GM21381 (cell line): ENCODE measurements at regions not wholly inside any gene's neighbourhood (a gene's known extent, or its start where the extent isn't known, plus 50 kb on each side); places are given as distances from the start of the nearest gene placed in this dataset.
"Not testable (repeated sequence)": the region's sequence is repeated elsewhere in the genome, so short reads cannot be mapped to it uniquely, and the experiment has no call there.

Experiments used
- ATAC-seq: cut with Tn5 transposase; IDR thresholded peaks from one replicate; pipeline ENCODE4 v1.9.1; 2021; ENCODE audit warnings: mild to moderate bottlenecking, moderate library complexity; ENCODE audit not compliant: unreplicated experiment

DNA sequence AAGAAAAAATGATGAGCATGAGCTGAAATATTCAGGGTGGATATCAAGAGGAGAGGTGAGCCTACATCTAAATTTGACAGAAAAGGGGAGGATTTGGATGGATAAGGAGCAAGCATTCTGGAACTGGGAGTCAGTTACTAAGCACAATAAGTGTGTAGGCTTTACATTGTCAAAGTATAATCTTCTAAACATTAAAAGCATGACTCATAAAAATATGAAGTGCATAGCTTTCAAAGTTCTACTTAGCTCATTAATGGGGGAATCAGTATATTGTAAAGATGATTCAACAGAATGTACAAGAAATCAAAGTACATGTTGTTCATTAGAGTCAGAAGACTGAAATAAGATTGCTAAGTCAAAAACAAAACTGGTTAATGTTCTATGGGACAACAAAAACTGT lies 248.0 kb upstream of the GAS1 start:
- ATAC-seq: no peak

DNA sequence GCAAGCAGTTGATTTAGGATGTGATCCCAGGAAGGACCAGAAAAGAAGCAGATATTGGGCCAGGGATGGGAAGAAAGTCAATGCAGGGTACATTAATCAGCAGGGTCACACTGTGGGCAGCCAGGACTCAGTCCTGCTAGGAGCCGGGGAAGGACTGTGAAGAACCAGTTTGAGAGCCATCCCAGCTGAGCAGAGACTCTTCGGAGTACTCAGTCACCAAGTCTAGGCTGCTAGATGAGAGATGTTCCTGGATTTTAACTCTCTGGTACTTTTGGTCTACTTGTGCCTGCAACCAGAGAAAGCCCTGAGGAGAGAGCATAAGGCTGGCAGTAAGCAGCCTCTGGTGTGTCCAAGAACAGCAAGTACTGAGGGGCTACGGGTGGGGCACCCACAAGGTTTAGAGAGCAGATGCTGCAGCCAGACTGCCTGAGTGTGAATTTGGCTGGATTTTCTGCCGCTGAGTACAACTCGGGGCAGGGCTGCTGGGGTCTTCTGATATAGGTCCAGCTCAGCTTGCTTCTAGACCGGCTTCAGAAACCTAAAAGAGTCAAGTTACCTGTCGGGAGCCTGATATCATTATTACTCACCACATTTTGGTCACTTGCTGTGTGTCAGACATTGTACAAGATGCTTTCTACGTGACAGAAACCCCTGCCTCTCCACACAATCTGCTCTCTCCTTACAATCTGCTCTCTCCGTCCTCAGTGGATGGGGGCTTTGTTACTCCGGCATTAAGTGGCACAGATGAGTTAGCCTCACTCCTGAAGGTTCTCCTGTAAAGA lies 250.2 kb upstream of the GAS1 start:
- ATAC-seq: no peak

DNA sequence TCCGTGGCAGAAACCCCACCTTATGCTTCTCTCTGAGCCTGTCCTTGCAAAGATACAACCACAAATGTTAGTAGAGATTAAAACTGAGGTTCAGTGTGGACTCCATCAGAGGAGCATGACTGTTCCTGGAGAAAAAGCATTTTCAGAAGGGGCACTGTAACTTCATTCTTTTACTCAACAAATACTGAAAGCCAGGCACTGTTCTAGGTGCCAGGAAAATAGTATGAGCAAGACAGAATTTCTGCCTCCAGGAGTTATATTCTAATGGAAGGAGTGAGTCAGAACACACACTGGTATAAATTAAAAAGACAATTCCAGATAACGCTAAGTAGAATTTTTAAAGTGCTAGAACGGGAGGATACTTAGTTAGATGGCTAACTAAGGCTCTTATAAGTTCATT lies 251.4 kb upstream of the GAS1 start:
- no peak for ATAC-seq

DNA sequence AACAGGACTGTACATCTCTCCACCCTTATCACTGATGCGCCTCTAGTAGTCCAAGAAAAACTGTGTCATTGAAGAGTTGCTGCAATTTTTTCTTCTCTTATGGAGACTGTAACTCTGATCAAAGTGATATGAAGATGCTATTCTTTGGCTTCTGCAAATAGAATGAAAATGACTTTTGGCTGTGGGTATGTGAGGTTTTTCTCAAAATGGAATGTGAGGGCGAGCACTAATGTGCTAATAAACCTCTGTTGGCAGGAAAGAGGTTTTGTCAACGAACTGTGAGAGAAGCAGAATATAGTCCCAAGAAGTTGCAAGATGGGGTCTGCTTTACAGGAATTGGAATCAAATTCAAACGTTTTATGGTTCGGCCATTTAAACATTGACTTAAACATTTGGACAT lies 252.0 kb upstream of the GAS1 start:
- ATAC-seq: no peak

DNA sequence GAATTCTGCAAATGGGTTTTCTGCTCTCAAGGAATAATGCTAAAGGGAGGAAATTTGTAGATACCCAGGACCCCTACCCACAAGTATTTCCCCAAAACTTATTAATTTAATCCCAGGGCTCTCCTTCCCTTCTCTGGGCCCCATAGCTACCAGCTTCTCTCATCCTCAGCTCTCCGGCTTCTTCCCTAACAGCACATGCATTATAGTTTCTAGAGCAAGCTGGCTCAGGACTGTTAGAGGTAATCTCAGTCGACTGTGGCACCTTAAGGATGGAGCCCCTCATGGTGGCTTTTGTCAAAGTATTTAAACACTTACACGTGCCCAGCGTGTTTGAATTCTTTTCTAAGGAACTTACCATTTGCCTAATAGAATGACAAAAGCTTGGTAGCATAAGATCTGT lies 252.5 kb upstream of the GAS1 start:
- no peak for ATAC-seq

DNA sequence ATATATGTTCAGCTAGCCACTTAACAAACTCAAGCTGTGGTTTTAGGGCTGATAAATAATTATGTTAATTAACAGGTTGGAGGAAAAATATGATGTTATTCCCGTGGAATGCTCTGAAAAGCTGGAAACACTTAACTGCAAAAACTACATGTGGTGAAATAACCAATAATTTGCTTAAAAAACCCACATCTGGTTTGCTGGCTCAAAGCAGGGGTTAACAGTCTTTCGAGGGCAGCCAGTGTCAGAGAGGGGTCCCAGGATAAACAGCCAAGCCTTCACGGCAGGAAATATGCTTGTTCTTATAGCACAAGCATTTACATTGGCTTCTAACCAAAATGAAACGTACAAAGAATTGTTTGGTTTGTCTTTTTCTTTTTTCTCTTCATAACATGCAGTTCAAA lies 254.0 kb upstream of the GAS1 start:
- ATAC-seq: no peak

DNA sequence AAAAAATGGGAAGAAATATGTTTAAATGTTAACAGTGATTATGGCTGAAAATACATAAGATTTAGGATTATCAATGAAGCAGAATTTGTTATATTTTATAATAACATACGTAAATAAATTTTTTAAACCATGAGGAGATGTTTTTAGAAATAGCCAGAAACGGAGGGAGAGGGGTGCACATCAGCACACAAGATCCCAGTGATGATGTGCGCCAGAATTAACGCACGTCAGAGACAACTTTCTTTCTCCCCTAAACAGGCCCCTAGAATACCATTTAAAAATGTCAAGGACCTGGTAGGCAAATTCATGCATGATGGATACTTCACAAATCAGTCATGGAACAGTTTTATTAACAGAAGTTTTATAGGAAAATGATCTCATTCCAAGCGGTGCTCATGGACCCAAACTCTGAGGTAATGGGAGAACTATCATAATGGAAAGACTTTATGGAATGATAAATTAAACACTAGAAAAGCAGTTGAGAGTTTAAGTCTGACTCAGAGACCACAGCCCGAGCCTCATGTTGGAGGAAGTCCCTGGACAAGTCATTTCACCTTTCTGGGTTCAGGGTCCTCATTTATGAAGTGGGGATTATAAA lies 258.9 kb upstream of the GAS1 start:
- ATAC-seq: no peak

DNA sequence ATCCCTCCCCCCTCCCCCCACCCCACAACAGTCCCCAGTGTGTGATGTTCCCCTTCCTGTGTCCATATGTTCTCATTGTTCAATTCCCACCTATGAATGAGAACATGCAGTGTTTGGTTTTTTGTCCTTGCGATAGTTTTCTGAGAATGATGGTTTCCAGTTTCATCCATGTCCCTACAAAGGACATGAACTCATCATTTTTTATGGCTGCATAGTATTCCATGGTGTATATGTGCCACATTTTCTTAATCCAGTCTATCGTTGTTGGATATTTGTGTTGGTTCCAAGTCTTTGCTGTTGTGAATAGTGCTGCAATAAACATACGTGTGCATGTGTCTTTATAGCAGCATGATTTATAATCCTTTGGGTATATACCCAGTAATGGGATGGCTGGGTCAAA lies 263.4 kb upstream of the GAS1 start:
- ATAC-seq: not testable (repeated sequence)

DNA sequence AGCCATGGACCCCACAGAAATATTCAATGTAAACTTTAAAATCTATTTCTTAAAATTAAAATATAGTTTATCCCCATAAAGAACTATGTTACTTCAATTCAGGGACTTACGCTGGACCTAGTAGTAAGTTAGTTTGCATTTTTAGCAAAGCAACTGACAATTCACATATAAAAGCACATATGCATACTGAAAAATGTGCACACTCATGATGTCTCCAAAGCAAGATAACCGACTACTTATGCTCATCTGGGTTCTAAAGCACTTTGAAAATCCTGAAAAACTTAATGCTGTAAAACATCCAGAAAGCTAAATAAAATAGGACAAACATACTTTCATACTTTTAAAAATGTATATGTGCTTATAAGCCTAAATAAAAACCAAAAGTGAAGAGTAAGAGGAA lies 264.4 kb upstream of the GAS1 start:
- no peak for ATAC-seq

DNA sequence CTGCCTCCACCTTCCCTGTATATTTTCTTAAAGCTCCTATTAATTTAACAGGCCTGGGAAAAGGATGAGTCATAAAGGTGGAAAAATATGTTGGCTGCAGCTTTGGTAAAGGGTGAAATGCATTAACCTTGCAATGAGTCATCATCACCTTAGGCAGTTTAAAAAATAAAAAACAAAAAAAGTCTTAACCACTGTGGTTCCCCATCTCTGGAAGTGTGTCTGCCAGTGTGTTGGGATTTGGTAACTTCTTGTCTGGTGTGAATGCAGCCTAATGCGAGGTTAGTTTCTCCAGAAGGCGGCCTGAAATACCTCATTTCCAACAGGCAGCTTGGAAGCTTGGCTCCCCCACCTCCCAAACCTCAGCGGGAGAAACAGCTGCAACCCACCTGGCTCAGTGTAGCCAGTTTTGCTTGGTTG lies 265.3 kb upstream of the GAS1 start:
- no peak for ATAC-seq

DNA sequence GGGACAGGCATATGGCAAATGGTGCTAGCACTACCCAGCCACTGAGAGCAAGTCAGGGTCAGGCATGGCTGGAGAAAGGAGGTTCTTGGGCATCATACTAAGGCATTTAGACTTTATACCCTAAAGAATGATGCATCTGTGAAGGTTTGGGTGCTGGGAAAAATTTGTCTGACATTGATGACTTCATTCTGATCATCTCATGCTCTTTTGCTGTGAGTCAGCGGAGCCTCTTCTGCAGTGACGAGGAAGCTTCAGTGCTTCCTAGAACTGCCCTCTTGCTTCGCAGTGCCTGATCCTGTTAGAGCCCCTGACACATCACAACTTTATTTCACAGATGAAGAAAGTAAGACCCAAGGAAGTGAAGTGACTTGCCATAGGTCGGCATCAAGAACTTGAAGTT lies 266.6 kb upstream of the GAS1 start:
- no peak for ATAC-seq

DNA sequence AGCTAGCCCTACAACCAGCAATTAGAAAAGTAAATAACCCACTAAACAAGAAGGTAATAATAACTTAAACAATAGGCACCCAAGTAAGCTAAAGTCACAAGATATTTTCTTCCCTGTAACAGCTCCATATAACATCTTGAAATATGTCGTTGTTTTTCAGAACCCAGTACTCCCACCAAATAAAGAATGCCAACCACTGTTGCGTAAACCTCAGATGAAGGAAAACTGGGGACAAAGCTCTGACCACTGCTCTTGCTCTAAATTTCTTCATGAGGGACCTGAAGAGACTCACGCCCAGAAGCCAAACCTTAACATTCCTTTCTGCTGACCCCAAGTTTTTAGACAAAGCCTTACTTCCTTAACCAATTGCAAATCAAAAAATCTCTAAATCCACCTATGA lies 267.7 kb upstream of the GAS1 start:
- no peak for ATAC-seq

DNA sequence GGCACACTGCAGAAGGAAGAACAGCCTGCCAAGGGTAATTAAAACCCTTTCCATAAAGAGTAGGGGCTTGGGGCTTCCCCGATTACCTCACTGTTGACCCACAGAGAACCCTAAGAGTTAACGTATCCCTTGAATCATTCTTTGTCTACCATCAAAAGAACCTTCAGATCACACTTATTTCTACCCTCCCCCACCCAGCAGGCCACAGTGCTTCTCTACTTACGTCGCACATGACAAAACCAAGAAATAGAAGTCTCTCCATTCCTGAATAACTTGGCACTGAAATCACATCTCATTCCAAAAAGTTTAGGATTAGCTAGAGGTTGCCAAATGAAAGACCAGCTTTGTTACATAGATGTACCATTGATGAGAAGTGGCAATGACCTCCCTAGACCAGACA lies 268.7 kb upstream of the GAS1 start:
- ATAC-seq: no peak

DNA sequence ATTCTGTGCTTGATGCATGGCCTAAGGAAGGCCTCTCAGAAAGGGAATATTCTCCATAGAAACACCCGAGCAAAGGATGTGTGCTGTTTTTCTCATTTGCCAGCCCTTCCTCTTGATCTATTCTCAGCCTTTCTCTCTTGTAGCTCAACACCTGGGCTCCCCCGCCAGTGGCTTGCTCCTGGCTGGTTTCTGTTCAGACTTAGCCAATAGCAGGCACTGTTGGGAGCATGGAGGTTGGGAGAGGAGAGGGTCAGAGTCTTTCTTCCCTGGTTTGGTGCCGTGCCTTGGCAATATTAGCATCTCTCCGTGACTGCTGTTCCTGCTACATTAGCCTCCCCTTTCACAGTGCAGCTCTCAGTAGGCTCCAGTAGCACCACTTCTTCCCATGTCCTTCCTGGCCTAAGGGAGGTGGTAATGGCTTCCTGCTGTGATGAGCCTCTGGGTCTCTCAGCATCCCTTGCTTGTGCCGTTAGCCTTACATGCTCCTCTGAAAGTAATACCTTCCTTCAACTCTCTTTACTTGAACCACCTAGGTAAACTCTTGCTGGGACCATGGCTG lies 269.7 kb upstream of the GAS1 start:
- ATAC-seq: no peak

DNA sequence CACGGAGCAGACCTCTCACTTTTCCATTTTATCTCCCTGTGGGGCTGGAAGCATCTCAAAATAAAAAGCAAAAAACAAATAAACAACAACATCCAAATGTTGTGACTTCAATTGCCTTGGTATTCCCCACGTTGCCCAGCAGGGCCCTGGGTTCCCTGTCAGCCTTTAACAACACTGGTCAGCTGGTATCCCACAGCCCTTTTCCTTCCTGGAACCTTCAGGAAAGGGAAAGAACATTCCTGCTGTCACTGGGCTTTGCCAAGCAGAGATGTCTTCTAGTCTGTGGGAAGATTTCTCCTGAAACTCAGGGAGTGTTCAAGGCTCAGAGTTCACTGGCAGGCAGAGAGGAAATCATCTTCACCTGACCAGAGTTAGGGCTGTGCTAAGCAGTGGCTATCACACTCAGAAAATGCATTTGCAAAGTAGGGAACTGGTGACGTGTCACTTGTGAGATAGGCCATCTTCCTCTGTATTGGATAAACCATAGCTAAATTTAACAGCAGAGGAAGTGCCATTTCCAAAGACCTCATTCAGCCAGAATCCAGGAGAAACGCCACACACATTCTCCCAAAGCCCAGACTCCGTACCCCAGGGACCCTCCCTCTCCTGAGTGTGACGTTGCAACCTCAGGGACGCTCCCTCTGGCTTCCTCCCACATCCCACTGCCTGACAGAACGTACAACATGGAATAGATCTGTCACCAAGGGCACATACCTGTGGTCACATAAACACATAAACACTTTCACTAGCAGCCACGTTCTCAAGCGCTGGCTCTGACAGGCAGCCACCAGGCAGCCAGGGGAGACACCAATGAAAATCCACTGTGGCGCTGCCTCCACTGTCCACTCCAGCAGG lies 274.0 kb upstream of the DAPK1 start:
- ATAC-seq: no peak

DNA sequence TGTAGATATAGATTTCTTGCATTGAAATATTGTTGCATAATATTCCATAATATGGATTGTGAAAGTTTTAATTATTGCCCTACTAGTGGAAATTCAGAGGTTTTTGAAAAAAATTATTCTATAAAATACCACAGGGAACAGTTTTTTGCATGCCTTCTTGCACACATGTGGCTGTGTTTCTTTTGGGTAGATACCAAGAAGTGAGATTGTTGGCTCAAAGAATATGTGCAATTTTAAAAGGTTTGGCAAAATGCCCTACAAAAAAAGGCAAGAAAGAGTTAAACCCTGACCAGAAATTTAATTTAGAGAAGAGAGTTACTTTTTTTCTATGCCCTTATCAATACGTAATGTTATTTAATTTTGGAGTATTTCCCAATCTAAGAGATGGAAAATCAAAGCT lies 270.8 kb upstream of the DAPK1 start:
- ATAC-seq: no peak

DNA sequence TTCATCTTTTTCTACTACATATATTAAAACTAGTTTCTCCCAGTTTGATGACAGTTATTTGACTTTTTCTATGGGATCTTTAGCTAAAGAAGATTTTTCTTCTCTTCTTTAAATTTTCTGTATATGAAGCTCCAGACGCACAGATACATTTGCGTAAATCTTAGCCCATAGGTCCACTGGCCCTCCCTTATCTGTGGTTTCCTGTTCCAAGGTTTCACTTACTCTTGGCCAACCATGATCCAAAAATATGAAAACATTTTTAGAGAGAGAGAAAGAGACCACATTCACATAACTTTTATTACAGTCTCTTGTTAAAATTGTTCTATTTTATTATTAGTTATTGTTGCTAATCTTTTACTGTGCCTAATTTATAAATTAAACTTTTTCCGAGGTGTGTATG lies 270.2 kb upstream of the DAPK1 start:
- ATAC-seq: no peak

DNA sequence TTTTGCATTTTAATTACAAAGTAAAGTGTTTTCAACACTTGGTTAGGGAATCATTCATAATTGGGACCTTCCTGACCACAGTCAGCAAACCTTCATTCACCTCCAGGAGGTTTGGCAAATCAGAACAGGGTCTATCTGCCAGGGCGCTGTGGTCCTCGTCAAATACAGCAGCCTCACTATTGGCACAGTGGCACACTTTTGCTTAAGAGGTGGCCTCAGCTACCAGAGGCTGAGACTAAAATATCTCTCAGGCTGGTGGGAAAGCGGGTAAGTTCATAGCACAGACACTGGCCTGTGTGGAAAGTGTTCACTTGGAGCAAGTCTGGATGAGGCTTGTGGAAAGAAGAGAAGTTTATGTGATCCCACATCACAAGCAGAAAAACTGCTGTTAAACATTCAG lies 268.6 kb upstream of the DAPK1 start:
- no peak for ATAC-seq

DNA sequence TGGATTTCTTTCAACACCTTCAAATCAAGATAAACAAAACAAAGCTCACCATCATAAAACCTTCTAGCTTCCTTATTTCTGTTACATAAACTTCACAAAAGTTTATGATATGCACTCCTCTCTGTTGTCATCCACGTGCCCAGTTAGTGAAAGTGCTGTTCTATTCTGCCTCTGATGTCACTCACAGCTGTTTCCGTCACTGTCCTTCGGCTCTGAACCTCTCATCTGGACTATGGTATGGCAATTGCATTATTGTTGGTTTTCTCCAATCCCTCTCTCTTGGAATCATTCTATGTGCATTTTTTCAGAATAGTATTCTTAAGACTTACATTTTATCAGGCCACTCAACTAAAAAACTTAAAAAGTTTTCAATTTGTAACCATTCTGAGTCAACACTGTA lies 264.2 kb upstream of the DAPK1 start:
- ATAC-seq: no peak

DNA sequence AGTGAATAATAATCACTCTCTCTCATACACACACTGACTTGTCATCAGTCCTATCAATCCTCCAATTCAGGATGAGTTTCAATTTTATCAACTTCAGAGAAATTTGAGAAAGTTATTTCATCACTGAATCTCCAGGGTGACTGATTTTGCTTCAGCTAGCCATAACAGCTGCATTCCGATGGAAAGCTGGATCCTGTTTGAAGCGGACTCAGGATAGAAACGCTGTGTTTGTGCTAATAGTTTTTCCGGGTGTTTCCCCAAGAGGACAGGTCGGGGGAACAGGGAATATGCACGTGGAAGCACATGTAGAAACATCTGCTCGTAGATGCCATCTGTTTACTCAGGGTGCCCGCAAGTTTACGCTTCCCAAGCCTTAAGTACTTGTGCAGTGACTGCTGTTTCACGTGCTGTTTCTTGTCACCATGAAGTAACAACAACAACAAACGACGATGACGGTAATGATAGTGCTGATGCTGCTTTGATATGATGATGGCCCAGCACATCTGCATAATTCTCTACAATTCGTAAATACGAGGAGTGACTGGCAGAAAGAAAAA lies 263.7 kb upstream of the DAPK1 start:
- no peak for ATAC-seq

DNA sequence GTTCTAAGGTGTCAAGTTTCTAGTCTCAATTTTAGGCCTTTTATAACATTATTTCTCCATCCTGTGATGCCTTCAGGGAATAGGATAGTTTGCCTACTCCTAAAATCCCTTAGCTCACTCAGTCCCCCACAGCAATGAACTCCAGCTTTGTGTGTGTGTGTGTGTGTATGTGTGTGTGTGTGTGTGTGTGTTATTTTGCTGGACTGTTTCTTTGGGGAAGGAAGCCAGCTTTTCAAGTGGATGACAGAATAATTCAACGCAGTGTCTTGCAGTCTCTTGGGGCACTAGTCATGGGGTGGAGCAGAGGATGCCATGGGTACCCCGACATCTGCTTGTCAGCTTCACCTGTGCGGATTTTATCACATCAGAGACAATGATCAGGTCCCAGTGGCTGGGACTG lies 262.8 kb upstream of the DAPK1 start:
- ATAC-seq: no peak
